ENCODE measurements at regions not wholly inside any gene's neighbourhood (a gene's known extent, or its start where the extent isn't known, plus 50 kb on each side); places are given as distances from the start of the nearest gene placed in this dataset.

DNA sequence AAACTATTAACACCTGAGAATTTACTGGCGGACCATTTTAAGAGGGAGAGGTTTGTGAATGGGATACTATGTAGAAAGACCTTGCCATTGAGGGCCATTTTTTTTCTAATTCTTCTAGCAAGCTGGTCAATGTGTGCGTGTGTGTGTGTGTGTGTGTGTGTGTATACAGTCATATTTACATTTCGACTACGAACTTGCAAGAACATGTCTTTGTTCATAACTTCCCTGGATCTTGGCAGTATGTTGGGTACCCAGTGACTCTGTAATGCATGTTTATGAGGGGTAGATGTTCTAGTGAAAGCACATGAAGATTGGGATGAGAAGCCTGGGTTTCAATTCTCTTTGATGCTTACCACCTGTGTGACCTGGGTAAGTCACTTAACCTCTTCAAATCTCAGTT is 133.6 kb downstream of the UBE2E3 start:
- DNase-seq (ENCODE audit: low read depth in 1 of 2, low spot score in 1 of 2) = no peak

DNA sequence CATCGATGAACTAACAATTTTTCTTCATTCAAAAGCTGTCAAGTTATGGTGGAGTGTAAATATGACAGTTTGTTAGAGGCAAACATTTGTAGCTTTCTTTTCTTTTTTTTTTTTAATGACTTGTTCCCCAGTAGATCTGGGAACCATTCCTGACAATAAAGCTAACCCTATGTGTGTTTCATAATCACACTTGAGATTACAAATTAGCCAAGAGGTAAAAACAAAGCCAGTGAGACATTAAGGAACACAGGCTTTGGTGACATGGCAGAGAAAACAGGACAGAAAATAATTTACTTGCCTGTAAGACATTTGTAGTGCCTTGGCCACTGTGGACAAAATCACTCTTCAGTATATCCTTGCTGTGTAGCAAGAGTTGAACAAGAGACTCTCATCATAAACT is 135.9 kb downstream of the UBE2E3 start:
- DNase-seq (ENCODE audit: low read depth in 1 of 2, low spot score in 1 of 2) = no peak

DNA sequence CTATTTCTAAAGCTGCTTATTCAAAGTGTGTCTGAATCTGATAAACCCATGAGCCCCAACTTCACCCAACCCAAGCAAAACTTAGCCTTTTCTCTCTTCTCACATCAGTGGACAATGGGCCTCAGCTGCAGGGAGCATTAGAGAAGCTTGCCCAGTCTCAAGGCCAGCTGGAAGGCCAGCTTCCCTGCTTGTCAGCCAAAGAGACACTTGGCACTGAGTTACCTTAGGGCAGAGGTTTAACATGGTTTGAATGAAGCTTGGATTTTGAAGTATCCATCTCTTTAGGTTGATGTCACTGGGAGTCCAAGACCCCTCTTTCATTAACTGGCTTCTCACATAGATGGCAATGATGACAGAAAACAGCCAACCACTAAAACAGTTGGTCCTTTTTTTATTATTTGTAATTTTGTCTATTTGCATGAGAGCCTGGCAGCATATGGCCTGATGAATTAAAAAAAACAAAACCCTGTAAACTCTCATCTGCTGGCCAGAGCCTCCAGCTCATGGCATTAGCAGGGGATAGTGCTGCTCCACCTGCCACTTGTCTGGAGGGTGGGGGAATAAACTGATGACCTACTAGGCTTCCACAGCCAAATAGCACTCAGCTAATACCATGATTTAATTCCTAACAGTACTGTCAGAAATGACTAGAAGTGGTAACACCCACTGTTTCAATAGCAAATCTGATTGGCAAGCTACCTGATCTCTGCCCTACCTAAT is 137.0 kb downstream of the UBE2E3 start:
- no peak for DNase-seq (ENCODE audit: low read depth in 1 of 2, low spot score in 1 of 2)

GRCh38 chr2:181120625-181121024 is 140.2 kb downstream of the UBE2E3 start:
- no peak for DNase-seq (ENCODE audit: low read depth in 1 of 2, low spot score in 1 of 2)

DNA sequence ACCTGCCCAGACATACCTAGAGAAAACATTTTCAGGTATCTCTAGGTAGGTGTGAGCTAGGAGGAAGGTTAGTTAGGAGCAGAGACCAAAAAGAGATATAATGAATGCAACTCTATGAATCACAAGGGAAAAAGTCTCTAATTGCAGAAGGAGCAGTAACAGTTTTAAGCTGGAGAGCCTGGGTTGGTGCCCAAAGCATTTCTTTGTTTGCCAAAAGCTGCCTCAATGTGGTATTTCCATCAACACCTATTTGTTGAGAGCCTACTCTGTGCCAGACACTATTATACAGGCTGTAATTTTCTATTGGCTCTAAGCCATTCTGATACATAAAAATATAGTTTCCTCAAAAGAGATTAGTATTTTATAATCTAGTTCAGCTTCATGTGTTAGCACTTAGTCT is 141.6 kb downstream of the UBE2E3 start:
- no peak for DNase-seq (ENCODE audit: low read depth in 1 of 2, low spot score in 1 of 2)

DNA sequence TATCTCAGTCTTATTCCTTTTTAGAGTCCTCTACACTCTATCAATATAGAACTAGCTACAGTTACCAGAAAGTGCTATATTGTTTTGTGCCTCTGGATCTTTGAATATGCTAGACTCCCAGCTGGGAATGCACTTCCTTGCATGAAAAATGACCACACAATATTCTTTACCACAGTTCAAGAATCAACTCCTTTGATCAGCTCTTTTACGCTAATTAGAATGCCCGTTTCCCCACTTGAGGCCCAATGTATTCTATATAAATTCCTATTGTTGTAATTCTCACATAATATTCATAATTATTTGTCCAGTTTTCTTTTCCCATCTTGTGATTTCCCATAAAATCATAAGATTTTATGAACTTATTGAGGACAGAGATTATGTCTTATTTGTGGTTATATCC is 142.2 kb downstream of the UBE2E3 start:
- DNase-seq (ENCODE audit: low read depth in 1 of 2, low spot score in 1 of 2) = no peak

- DNase-seq (ENCODE audit: low read depth in 1 of 2, low spot score in 1 of 2) = peak in 1 of 2 donors; percentile 52
Measured at GRCh38 chr2:181123798-181124231, 143.4 kb downstream of the UBE2E3 start.

DNA sequence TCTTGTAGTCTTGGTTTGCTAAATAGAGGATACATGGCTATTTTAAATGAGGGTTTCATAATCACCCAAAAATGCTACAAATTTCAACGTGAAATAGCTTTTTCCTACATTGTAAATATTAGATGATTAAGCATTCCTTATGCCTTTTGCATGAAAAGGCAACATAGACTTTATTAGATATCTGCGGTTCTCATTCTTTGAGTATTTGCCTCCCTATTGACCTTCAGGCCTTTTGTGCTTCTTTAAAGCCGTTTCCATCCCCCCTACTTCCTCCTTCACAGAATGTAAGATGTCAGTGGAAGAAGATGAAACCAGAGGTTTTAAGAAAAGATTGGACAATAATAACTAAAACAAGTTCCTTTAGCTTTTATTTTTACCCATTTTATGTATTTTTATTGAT is 144.1 kb downstream of the UBE2E3 start:
- no peak for DNase-seq (ENCODE audit: low read depth in 1 of 2, low spot score in 1 of 2)

DNA sequence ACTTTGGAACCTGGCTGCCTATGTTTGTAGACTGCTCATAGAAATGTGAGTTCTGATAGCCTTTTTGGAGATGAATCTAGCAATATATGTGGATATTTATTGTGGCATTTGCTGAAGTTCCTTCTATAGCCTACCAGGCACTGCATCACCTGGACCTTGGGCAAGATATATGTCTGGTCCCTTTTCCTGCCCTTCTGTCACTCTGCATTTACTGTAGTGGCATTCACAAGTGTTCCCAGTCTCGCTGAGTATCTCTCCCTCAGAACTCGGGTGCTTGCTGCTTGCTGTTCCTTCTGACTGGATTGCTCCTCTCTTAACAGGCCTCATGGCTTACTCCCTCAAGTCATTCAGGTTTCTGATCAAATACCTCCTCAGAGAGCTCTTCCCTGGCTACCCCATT is 145.0 kb downstream of the UBE2E3 start:
- no peak for DNase-seq (ENCODE audit: low read depth in 1 of 2, low spot score in 1 of 2)

DNA sequence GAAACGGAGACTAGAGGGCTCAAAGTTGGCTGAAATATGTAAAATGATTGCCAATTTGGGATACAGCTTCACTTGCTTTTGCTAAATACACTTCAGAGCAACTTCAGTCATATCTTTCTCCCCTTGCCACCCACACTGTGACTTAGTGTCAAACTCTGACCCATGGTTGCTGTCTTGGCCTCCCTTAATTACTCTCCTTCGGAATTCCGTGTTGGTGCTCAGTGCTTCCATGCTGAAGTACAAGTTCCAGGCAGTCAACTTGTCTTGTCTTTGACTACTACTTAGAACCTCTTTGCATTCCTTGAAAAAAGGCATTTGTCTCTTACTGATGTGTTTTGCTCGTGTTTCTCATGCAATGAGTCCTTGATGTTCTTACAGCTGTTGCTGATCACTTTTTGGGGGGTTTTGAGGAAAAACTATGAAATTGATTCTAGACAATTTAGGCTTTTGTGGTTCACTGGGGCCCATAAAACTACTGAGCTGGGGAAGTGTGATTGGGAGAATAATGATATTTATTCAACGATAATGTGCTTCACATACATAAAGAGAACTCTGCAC is 146.0 kb downstream of the UBE2E3 start:
- DNase-seq (ENCODE audit: low read depth in 1 of 2, low spot score in 1 of 2) = no peak

DNA sequence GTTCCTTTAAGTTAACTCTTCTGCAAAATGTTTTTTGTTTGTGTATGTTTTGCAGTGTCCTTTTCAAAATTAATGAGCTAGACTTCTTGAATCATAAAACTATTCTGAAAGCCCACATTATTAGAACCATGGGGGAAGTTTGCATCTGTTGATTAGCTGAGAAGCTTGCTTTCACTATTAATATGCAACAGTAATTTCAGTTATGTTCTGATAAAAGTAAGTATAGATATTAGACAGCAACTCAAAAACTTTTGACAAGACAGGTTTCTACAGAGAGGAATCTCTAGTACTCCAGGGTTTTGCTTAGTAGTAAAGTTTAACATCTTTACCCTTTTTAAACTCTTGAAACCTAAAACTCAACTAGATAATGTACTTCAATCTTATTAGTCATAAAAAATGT is 147.8 kb downstream of the UBE2E3 start:
- no peak for DNase-seq (ENCODE audit: low read depth in 1 of 2, low spot score in 1 of 2)

DNA sequence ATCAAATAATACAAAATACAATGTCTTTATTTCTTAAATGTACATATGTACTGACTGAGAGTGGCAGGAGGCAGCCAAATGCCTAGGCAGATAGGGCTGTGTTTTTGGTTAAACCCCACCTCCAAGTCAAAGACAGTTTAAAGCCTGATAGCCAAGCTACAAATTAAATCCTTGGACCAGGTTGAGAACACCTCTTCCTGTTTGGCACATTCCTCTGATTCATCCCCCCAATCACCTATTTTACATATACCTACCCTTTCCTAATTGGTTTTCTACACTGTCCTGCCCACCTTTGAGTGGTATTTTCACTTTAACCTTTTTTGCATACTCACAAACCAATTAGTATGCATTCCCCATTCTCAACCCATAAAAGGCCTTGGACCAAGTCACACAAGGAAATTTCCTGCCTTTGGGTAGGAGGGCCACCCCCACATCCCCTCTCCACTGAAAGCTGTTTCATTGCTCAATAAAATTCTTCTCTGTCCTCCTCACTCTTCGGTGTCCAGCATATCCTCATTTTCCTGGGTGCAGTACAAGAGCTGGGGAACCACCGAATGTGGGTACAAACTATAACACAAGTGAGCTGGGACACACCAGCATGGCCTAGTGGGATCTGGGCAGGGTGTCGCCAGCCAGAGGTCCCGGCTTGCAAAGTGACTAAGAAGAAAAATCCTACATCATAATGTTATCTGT is 149.1 kb downstream of the UBE2E3 start:
- DNase-seq (ENCODE audit: low read depth in 1 of 2, low spot score in 1 of 2) = no peak

DNA sequence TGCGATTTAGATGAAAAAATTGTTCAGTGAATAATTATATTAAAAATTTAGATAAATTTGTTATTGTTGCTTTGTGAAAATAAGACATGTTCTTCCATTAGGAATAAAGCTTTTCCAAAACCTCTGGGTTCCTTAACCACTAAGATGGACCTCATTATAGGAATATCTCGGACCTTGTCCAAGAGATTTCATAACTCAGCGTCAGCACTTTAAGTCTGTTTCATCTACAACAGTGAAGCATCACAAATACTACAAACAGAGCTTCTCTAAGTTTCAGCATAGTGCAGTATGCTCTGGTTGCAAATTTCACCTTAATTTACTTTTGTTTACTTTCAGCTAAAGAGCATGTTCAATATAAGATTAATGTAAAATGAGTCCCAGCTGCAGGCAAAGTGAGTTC is 150.3 kb downstream of the UBE2E3 start:
- DNase-seq (ENCODE audit: low read depth in 1 of 2, low spot score in 1 of 2) = no peak

DNA sequence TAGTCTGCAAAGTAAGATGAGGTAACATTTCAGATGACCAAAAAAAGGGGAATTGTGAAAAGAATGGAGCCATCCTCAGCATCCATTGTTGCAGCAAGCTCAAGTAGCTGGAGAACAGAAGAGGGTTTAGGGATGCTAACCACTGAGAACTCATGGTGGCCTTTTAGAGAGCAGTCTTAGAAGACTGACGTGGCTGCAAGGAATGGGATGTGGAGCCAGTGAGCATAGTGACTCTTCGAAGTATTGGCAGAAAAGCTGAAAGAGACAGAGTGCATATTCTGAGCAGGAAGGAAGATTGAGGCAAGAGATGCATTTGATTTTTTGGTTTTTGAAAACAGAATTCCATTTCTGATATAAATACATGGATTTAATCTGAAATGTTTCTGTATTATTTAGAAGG is 151.2 kb downstream of the UBE2E3 start:
- DNase-seq (ENCODE audit: low read depth in 1 of 2, low spot score in 1 of 2) = no peak

DNA sequence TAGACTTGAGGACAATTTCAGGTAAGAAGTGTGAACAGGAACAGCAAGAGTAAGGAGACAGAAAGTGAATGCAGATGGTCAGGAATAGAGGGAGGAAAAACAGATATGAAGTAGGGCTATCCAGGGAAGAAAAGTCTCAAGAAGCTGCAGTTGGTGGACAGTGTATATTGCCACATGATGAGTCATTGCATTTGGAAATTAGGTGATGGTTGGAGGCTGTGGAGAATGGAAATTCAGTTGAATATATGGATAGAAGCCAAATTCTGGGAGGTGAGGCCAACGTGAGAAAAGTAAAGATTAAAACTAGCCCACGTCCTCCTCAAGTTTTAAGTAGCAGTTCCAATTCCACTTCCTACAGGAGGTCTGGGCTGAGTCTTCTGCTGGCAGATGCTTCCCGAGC is 158.4 kb downstream of the UBE2E3 start:
- no peak for DNase-seq (ENCODE audit: low read depth in 1 of 2, low spot score in 1 of 2)

GRCh38 chr2:181139831-181140230 is 159.4 kb downstream of the UBE2E3 start:
- DNase-seq (ENCODE audit: low read depth in 1 of 2, low spot score in 1 of 2) = no peak

DNA sequence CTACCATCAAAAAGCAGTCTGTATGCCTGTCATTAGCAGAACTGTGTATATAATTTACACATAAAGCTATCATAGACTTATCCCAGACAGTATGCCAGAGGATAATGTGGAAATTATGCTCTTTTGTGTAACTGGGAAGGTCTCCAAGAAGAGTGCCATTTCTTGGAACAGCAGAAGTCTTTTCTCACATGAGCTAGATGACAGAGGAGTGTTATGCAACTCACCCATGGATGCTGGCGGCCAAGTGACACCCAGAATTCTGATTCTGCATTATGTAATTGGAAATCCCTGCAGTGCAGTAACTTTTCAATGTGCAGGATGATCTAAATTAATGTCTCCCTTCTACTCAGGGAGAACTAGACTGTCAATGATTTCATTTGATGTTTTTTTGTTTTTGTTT is 160.0 kb downstream of the UBE2E3 start:
- DNase-seq (ENCODE audit: low read depth in 1 of 2, low spot score in 1 of 2) = no peak

GRCh38 chr2:181140928-181141327 is 160.5 kb downstream of the UBE2E3 start:
- no peak for DNase-seq (ENCODE audit: low read depth in 1 of 2, low spot score in 1 of 2)

DNA sequence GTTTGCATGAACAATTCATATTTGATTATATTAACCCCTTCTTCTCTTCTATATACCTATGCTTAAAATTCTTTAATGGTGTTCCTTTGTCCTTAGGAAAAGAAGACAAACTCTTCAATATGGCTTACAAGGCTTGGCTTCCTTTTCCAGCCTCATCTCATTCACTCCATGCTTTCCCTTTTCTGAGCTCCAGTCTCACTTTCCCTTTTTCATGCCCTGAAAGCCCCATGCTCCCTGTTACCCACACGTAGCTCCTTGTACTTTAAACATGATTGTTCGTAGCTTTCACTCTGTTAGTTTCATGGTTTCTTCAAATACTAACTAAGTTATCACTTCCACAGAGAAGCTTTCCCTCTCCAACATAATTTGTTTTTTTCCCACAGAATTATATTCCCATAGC is 161.3 kb downstream of the UBE2E3 start:
- DNase-seq (ENCODE audit: low read depth in 1 of 2, low spot score in 1 of 2) = no peak

GRCh38 chr2:181142514-181142913 is 162.1 kb downstream of the UBE2E3 start:
- no peak for DNase-seq (ENCODE audit: low read depth in 1 of 2, low spot score in 1 of 2)

DNA sequence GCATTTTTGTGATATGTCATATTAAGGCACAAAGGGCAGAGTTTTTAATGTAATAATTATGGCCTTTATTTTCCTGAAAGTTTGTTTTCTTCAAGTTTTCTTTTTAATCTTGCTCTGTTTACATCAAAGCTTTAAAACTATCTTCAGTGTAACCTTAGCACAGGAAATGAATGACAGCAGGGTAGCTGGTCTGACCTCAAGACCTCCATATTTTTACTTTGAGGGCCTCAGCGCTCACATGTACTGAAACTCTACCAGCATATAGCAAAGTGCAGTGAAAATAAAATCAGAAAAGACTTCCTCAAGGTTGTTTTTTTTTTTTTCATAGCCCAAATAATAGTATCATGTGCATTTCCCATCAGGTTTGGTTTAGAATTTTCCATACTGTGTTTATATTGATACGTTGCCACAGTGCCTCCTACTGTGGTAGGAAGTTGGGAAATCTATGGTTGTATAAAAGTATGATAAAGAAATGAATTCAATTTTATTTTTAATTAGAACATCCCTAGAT is 163.4 kb downstream of the UBE2E3 start:
- no peak for DNase-seq (ENCODE audit: low read depth in 1 of 2, low spot score in 1 of 2)

- no peak for DNase-seq (ENCODE audit: low read depth in 1 of 2, low spot score in 1 of 2)
Measured at GRCh38 chr2:181145645-181146044, 165.2 kb downstream of the UBE2E3 start.

Data from activated CD4-positive, alpha-beta T cell treated with anti-CD3 and anti-CD28 coated beads, Interleukin-2, amount 50 U/mL, for 24 hours (primary cell).